Cardiac fibroblast (primary cell): ENCODE measurements at regions not wholly inside any gene's neighbourhood (a gene's known extent, or its start where the extent isn't known, plus 50 kb on each side); places are given as distances from the start of the nearest gene placed in this dataset.

Experiments
- DNase-seq, 2 donors: peaks; one replicate each; pipeline versions ENCODE4 v3.0.0 to v3.0.0-alpha.2; 2010; ENCODE audit warnings: low read depth in 2 of 2
- H3K4me3 ChIP-seq, 2 donors: replicated peaks in 1 of 2; 1 replicate in 1 of 2; 2 replicates in 1 of 2; pipeline ENCODE4 v1.5.1; 2011; ENCODE audit warnings: low read depth in 2 of 2, low read length in 2 of 2, mild to moderate bottlenecking in 2 of 2, moderate library complexity in 1 of 2
- TF ChIP-seq, protein P1 (sequence below): IDR thresholded peaks from one replicate; pipeline ENCODE4 v1.5.1; 2011; ENCODE audit warnings: low read depth, mild to moderate bottlenecking, low read length, inconsistent platforms

DNA sequence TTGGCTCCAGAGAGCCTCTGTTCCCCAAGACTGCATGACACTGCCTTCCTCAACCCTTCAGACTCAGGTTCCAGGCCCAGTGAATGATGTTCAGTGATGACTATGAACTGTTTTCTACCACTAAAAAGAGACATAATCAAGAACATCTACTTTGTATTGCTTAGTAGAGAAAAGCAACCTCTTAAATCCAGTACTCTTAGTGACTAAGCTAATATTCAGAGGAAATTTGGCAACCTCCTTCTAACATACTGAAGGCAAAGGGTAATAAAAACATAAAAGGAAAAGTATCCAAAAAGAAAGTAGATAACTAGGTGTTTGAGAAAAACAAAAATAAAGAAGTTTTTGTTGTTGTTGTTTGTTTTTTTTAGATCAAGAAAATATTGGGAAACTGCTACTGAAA lies 153.3 kb upstream of the RUNX1 start:
- no peak overlapping the region for H3K4me3 ChIP-seq
- peak; percentile 56 to 80 for DNase-seq
- TF ChIP-seq, protein P1, sequence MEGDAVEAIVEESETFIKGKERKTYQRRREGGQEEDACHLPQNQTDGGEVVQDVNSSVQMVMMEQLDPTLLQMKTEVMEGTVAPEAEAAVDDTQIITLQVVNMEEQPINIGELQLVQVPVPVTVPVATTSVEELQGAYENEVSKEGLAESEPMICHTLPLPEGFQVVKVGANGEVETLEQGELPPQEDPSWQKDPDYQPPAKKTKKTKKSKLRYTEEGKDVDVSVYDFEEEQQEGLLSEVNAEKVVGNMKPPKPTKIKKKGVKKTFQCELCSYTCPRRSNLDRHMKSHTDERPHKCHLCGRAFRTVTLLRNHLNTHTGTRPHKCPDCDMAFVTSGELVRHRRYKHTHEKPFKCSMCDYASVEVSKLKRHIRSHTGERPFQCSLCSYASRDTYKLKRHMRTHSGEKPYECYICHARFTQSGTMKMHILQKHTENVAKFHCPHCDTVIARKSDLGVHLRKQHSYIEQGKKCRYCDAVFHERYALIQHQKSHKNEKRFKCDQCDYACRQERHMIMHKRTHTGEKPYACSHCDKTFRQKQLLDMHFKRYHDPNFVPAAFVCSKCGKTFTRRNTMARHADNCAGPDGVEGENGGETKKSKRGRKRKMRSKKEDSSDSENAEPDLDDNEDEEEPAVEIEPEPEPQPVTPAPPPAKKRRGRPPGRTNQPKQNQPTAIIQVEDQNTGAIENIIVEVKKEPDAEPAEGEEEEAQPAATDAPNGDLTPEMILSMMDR, result no peak

DNA sequence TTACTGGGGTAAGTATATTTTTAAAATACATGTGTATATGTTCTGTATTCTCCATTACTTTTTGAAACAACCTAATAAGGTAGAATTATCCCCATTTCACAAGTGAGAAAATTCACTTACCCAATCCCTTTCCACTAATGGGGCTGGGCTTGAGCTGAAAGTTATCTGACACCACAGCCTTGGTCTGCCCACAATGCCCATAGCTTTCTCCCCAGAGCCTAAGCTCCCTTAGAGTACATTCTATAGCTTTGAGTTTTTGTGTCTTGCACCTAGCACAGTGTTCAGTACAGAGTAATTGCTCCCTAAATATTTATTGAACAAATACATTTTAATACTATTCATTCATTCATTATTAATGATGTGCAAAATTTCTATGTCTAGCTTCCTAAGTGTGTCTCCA lies 152.7 kb upstream of the RUNX1 start:
- no peak overlapping the region for H3K4me3 ChIP-seq
- TF ChIP-seq, protein P1, result no peak
- no peak for DNase-seq

DNA sequence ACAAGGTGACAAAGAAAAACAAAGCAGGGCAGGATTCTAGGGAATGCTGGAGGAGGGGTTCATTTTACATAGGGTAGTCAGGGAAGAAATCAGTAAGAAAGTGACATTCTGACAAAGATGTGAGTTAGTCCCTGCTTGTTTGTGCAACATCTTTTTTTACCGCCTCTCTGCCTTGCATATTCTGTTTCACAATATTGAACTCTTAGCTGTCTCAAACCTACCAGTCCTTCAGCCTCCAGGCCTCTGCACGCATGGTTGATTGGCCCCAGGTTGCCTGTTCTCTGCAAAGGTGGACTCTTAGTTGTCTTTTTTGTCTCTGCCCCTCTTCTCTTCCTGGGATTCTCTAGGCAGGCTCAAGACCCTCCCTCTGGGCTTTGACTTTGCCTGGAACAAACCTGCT lies 152.2 kb upstream of the RUNX1 start:
- TF ChIP-seq, protein P1, result no peak
- DNase-seq, result no peak
- no peak overlapping the region for H3K4me3 ChIP-seq

DNA sequence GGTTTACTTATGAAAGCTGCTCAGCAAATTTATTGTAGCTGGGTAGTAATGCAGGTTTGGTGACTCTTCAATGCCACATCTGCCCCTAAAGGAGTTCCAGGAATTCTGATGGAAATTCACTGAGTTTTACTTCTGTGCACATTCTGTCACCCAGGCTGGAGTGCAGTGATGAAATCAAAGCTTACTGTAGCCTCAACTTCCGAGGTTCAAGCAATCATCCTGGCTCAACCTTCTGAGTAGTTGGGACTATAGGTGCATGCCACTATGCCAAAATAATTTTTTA lies 150.6 kb upstream of the RUNX1 start:
- no peak overlapping the region for H3K4me3 ChIP-seq

DNA sequence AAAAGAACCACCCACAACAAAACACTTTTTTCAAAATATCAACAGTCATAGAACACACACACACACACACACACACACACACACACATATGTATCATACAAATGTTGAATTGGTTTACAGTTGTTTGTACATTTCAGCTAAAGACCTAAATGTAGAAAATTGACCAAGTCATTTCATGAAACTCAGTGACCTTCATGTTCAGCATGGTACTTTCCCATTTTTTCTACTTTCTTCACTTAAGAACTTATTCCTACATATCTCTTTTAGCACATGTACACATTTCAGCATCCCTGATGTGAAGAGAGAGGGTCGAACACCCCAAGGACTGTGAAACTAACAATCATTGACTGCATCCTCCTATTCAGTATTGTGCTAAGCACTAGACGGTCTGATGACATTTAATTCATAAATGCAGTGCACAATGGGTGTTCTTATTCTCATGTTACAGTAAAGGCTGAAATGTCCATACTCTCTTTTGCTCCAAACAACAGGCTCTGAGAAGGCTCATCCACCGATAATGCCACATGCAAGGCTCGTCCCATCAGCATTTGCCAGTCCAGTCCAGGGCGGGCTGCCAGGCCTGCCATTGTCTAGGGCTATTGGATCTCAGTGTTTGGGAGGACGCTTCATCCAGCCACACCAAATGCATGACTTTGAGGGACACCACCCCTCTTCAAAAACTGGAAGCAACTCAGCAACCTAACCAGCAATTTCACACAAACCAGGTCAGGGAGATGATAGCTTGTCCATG lies 150.1 kb upstream of the RUNX1 start:
- no peak overlapping the region for H3K4me3 ChIP-seq
- no peak for DNase-seq
- TF ChIP-seq, protein P1, result no peak

More for the DNA sequence above, 150.6 kb upstream of the RUNX1 start:
- TF ChIP-seq, protein P1, result no peak
- DNase-seq, result no peak

DNA sequence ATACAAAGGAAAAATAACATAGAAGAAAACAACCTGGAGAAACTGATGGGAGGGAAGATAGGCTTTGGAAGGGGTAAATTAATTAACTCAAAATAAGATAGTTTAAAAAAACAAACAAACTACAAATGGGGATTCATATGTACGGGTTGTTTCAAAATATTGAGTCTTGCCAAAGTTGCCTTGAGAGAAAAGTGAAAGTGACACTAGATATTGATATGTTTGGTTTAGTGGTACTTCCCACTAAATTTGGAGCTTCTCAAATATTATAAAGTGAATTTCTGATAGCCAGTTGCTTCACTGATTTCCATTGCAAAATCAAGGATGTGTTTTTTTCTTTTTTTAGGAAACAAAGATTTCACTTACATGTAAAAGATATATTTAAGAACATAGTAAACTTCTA lies 149.5 kb upstream of the RUNX1 start:
- TF ChIP-seq, protein P1, result no peak
- no peak for DNase-seq
- no peak overlapping the region for H3K4me3 ChIP-seq

DNA sequence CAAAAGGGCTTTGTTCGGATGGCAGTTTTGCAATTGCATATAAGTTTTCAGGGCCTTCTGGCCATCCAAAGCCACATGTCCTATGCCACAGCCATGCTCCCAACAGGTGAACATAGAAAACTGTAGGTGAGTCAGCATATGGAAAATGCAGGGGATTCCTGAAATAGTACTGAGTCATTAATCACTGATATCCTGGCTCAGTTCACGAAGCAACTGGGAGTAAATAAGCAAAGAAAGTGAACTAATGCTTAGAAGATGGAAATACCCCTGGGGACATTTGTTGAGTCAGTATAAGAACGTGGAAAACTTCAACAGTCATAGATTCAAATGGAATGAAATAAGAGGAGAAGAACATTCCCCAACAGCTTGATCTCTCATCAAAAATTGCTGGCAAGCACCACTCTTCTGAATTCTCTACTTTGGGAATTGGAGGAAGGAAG lies 148.9 kb upstream of the RUNX1 start:
- DNase-seq, result peak; percentile 87 to 98

More for the DNA sequence above, 148.9 kb upstream of the RUNX1 start:
- no peak overlapping the region for H3K4me3 ChIP-seq
- TF ChIP-seq, protein P1, result no peak
